GM19395 (cell line): ENCODE measurements at regions not wholly inside any gene's neighbourhood (a gene's known extent, or its start where the extent isn't known, plus 50 kb on each side); places are given as distances from the start of the nearest gene placed in this dataset.

Experiments used
- ATAC-seq: cut with Tn5 transposase; IDR thresholded peaks from one replicate; pipeline ENCODE4 v1.9.1; 2021; ENCODE audit warnings: mild to moderate bottlenecking, moderate library complexity; ENCODE audit not compliant: unreplicated experiment

DNA sequence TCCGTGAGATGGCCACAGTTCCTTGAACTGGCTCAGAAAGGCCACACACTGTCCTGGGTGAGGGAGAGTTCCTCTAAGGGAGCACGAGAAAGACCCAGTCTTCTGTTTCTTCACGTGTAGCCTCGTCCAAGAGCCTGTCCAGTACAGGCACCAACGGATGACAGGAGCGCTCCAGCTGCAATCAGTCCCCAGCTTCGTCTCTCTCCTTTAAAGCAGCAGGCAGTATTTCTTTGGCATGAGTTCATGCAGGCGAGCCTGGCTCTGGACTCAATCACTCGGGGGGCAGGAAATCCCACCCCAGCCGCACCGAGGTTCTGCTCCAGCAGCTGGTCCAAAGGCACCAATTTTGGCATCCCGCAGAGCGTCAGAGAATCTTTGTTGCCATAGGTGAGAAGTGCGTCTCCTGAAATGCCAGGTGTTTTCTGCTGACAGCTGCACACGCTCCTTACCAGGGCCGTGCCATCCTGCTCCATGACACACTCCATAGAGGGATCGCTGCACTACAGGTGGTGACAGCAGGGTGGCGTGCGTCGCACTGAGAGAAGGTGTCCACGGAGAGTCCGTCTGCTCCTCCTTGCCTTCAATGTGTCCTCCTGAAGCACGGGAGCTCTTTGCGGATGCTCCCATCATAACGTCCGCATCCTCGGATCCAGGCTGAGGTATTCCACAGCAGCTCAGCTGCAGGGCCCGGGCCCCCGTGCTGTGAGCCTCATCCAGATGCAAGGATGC, 59.6 kb upstream of the AFDN start:
- ATAC-seq = no peak

DNA sequence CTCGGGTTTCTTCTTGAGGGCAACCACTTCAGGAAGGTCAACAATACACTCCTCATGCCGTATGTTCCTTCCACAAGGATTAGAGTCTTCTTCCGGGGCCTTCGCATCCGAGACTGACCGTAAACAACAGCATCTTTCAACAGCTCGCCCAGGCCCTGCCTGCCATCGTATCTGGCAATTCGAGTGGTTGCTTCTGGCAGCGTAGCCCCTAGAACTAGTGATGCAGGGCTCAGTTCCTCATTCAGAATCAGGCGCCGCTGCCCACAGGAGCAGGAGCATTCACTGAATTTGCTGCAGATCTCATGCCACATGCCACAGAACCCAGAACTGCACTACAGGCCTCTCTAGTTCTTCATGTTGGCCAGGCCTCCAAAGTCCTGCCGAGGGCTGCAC, 59.0 kb upstream of the AFDN start:
- ATAC-seq = no peak

DNA sequence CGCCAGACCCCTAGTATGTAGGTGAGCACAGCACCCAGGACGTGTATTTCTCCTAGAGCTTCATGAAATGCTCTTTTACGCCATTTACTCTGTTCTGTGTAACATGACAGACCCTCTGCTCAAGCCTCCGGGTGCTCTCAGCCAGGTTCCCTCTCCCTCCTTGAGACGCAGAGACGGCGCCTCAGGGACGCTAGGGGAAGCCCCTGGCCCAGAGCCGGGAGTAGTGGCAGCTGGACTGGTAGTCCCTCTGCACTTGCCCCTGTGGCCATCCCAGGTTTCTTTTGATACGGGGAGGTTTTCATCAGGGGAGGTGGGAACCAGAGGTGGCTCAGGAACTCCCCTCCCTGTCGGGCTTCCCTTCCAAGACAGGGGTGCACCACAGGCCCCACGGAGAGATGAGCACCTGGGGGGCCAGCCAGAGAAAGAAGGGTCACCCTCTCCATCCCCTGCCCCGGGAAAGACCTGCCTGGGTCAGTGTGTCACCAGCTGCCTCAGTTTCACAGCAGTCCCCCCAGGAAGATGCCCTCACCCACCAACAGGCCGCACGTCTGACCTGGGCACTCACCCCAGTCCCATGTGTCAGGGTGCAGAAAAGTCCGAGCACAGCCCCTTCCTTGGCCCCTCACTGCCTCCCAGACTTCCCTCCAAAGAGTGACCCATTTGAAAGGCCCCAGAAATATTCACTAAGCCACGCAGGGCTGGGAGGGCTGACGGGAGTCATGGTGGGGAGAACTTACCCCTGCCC, 58.1 kb upstream of the AFDN start:
- ATAC-seq = no peak

DNA sequence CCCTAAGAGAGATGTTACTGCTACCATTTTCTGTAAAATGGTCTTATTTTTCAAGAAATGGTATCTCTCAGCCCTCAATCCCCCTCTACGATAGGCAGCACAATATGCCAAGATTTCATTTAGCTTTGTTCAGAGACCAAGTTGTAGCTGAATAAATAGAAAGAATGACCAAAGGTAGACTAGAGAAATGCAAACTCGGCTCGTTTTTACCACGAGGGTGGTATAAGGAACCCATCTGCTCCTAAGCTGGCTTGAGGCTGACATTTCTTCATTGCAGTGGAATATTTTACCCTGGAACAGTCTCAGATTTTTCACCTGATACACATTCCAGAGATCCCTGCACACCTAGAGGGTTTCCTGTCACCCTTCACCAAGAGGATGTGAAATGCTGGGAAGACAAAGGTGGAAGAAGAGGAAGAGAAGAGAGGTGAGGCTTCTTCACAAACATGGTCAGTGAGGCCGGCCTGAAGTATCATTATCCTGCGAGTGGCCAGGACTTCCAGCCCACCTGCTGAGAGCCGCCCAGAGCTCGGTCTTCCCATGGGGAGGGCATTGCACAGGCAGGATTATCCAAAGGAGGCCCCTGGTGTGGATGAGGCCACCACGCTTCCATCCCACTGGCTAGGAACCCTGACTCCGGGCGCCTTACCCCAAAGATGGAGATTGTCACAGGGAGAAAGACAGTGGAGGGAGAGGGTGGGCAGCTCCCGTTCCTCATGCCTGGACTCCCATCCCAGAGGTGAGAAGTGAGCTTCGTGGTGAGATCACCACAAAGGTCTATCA, 57.1 kb upstream of the AFDN start:
- ATAC-seq = no peak

DNA sequence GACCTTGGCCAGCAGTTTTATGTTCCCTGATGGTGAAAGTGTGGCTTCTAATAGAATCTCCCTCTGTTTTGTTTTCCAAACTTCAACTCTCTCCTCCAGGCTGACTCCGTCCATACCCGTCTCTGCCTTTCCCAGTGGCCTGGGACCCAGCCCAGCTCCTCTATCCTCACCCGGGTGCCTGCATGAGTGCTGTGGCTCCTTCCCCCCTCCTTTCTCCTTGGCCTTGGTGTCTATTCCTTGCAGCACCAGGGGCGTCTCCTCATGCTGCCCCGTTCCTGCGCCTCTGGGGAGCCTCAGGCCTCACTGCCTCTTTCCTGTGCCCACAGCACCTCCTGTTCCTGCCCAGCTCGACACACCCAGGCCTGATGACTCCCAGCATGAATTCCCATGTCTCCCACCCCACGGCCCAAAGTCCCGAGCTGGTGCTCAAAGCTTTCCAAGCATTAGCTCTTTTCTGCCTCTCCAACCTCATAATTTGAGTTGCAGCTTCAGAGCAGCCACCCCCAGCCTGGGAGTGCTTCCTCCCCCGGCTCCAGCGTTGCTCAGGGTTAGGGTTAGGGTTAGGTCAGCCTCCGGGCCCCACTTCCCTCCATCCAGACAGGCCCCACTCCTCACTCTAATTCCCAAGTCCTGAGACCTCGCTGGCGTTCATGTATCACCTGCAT, 56.3 kb upstream of the AFDN start:
- ATAC-seq = no peak

DNA sequence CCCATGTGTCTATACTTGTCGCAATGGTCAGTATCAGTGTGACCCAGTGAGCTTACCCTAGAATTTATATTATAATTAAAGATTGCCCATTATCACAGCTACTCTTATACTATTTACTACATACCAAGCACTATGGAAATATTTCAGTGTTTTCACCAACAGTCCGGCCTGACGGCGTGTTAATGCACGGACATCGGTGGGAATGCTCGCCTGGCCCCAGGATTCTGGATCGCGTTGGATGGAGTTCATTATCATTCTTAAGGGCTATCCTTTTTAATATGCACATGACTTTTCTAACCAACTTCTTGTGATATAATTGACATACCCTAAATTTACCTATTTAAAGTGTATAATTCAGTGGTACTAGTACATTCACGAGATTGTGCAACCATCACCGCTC, 51.8 kb upstream of the AFDN start:
- ATAC-seq = no peak

DNA sequence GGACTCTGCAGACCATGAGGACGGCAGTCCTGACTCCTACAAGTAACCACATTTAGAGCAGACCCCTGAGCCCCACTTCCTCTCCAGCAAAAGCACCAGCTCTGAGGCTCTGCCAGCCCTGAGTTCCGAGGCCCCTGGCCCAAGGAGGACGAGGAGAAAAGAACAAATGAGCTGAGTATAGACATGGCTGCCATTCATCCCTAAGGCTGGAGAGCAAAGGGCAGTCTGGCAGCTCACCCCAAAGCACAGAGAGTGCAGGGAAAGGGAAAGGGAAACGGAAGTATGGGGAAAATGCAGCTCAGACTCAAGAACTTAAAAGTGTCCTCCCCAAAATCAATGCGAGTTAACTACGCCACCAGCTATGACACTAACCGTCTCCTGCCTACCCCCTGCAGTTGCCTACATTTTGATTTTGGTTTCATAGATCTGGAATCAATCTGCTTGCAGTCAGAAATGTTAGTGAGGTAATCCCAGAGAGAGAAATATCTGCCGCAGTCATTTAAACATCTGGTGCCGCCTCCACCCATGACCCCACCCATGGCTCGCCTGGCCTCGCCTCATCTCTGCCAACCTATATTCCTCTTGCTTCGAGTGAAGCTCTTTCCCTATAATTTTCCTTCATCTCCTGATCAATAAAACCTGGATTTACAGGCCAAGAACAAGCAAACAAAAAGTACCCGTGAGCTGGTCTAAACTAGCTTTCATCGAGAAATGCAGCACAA, 49.6 kb upstream of the AFDN start:
- no peak for ATAC-seq
